OCI-LY7 (cell line): ENCODE measurements at regions not wholly inside any gene's neighbourhood (a gene's known extent, or its start where the extent isn't known, plus 50 kb on each side); places are given as distances from the start of the nearest gene placed in this dataset.

ENCODE experiments used
- BruUV-seq: library from RNA; stranded (reverse); fragments of 400-500 nt; replicated peaks from 2 replicates; lab custom pipeline; 2021; lab: Mats Ljungman, UMichigan
- CTCF ChIA-PET: fragments of 300-600 bp; sonication (Branson Sonifier 250); formaldehyde crosslinking; loops from one replicate; lab custom pipeline; 2022; ENCODE audit warnings: antibody characterized with exemption; ENCODE audit not compliant: unreplicated experiment; lab: Charles Lee
- POLR2A ChIA-PET: fragments of 300-600 bp; sonication (Branson Sonifier 250); formaldehyde crosslinking; loops from one replicate; lab custom pipeline; 2022; ENCODE audit warnings: antibody characterized with exemption; lab: Charles Lee
- DNase-seq: peaks from one replicate; pipeline ENCODE4 v3.0.0-alpha.2; 2015; ENCODE audit warnings: low spot score
- H2AFZ ChIP-seq: fragments of 200-600 bp; sonication (generic), shearing (Covaris generic); 2 replicates; pipeline ENCODE4 v1.6.1; 2014; ENCODE audit warnings: mild to moderate bottlenecking, antibody characterized with exemption, low read length, moderate library complexity
- H3K27ac ChIP-seq: fragments of 200-600 bp; sonication (generic); 2 replicates; pipeline ENCODE4 v1.5.1; 2014; ENCODE audit warnings: mixed run types, low read depth, mild to moderate bottlenecking, moderate library complexity, low read length, inconsistent platforms; ENCODE audit not compliant: poor library complexity, severe bottlenecking
- H3K36me3 ChIP-seq: fragments of 200-600 bp; sonication (generic); 2 replicates; pipeline ENCODE4 v1.6.1; 2014; ENCODE audit warnings: mild to moderate bottlenecking, antibody characterized with exemption, low read length, moderate library complexity, mixed read lengths; ENCODE audit not compliant: insufficient read depth
- H3K4me1 ChIP-seq: fragments of 200-600 bp; sonication (generic); 2 replicates; pipeline ENCODE4 v1.5.1; 2014; ENCODE audit warnings: mild to moderate bottlenecking, low read length; ENCODE audit not compliant: insufficient read depth, poor library complexity, severe bottlenecking
- H3K4me2 ChIP-seq: fragments of 200-600 bp; sonication (generic); 2 replicates; pipeline ENCODE4 v1.6.1; 2014; ENCODE audit warnings: mild to moderate bottlenecking, low read length
- H3K4me3 ChIP-seq: fragments of 200-600 bp; sonication (generic); 2 replicates; pipeline ENCODE4 v1.5.1; 2014; ENCODE audit warnings: mild to moderate bottlenecking, low read depth, low read length; ENCODE audit not compliant: poor library complexity, severe bottlenecking
- H3K79me2 ChIP-seq: fragments of 200-600 bp; sonication (generic); 2 replicates; pipeline ENCODE4 v1.6.1; 2016; ENCODE audit warnings: low read depth, mild to moderate bottlenecking, low read length, moderate library complexity, mixed read lengths; ENCODE audit not compliant: insufficient read depth
- H3K9me2 ChIP-seq: fragments of 200-600 bp; sonication (generic); 2 replicates; pipeline ENCODE4 v1.6.1; 2016; ENCODE audit warnings: mild to moderate bottlenecking, low read length, mixed read lengths; ENCODE audit not compliant: insufficient read depth
- H3K9me3 ChIP-seq: fragments of 200-600 bp; sonication (generic); 2 replicates; pipeline ENCODE4 v1.6.1; 2014; ENCODE audit warnings: mild to moderate bottlenecking, mixed run types, low read length, mixed read lengths
- H4K20me1 ChIP-seq: fragments of 200-600 bp; sonication (generic); 2 replicates; pipeline ENCODE4 v1.6.1; 2014; ENCODE audit warnings: mild to moderate bottlenecking, antibody characterized with exemption, low read length, moderate library complexity, mixed read lengths; ENCODE audit not compliant: insufficient read depth
- CTCF ChIP-seq: fragments of 200-600 bp; sonication (generic); conservative IDR thresholded peaks from 2 replicates; pipeline ENCODE4 v1.5.1; 2014; ENCODE audit warnings: mild to moderate bottlenecking, antibody characterized with exemption, low read length, moderate library complexity, mixed read lengths
- EZH2phosphoT487 ChIP-seq: fragments of 200-600 bp; sonication (generic); IDR thresholded peaks from 2 replicates; pipeline ENCODE4 v1.6.1; 2018; ENCODE audit warnings: low read depth, borderline replicate concordance, mild to moderate bottlenecking, mixed run types, antibody characterized with exemption, low read length, moderate library complexity, mixed read lengths
- intact Hi-C: fragments of 100-400 bp; cut with micrococcal nuclease; formaldehyde crosslinking; loops from one replicate; pipeline ENCODE4 v1.10.0; 2022; ENCODE audit not compliant: unreplicated experiment

- no peak for DNase-seq
- no peak overlapping the region for H3K4me3 ChIP-seq
- ChIA-PET POLR2A (no interaction called here), CTCF (no interaction called here)
- H3K4me1 ChIP-seq: no peaks in the 10 kb centered on the region
- H3K36me3 ChIP-seq: no peaks in the 10 kb centered on the region
- H2AFZ ChIP-seq: no peak overlapping the region
- BruUV-seq: no TSS peak
- TF ChIP-seq CTCF: no peak
- no peak for TF ChIP-seq EZH2phosphoT487
- intact Hi-C loops: no loop called here
- no peaks in the 10 kb centered on the region for H4K20me1 ChIP-seq
- H3K4me2 ChIP-seq: no peak overlapping the region
- H3K9me2 ChIP-seq: no peaks in the 10 kb centered on the region
- H3K79me2 ChIP-seq: no peaks in the 10 kb centered on the region
- H3K27ac ChIP-seq: no peak overlapping the region
- H3K9me3 ChIP-seq: no peaks in the 10 kb centered on the region
Measured at GRCh38 chr2:147223119-147223518, 621.7 kb upstream of the ACVR2A start.

GRCh38 chr2:147222506-147222905 lies 622.3 kb upstream of the ACVR2A start:
- H3K4me1 ChIP-seq: no peaks in the 10 kb centered on the region
- H3K27ac ChIP-seq: no peak overlapping the region
- TF ChIP-seq CTCF (no peak), EZH2phosphoT487 (no peak)
- no peak overlapping the region for H3K4me3 ChIP-seq
- no peaks in the 10 kb centered on the region for H3K9me2 ChIP-seq
- intact Hi-C loops: no loop called here
- ChIA-PET CTCF (no interaction called here), POLR2A (no interaction called here)
- no TSS peak for BruUV-seq
- H3K36me3 ChIP-seq: no peaks in the 10 kb centered on the region
- DNase-seq: no peak
- no peaks in the 10 kb centered on the region; the same call in 1 of the 2 replicates for H3K9me3 ChIP-seq
- no peak overlapping the region for H2AFZ ChIP-seq
- H4K20me1 ChIP-seq: no peaks in the 10 kb centered on the region
- no peaks in the 10 kb centered on the region for H3K79me2 ChIP-seq
- H3K4me2 ChIP-seq: no peak overlapping the region

GRCh38 chr2:147214914-147215313 lies 629.9 kb upstream of the ACVR2A start:
- Histone ChIP-seq H3K36me3 (no peaks in the 10 kb centered on the region), H3K79me2 (no peaks in the 10 kb centered on the region), H3K27ac (no peak overlapping the region), H3K4me1 (no peaks in the 10 kb centered on the region), H3K4me2 (no peak overlapping the region), H3K4me3 (no peak overlapping the region), H4K20me1 (no peaks in the 10 kb centered on the region), H3K9me3 (no peaks in the 10 kb centered on the region; the same call in 1 of the 2 replicates), H3K9me2 (no peaks in the 10 kb centered on the region), H2AFZ (no peak overlapping the region)
- intact Hi-C loops: no loop called here
- TF ChIP-seq EZH2phosphoT487: no peak
- TF ChIP-seq CTCF: no peak
- no TSS peak for BruUV-seq
- no peak for DNase-seq
- ChIA-PET POLR2A (no interaction called here), CTCF (no interaction called here)
